H1 (cell line): ENCODE measurements at regions not wholly inside any gene's neighbourhood (a gene's known extent, or its start where the extent isn't known, plus 50 kb on each side); places are given as distances from the start of the nearest gene placed in this dataset.

Source experiments
- TF ChIP-seq, protein P1 (sequence below): fragments of 300-600 bp; sonication (generic); IDR thresholded peaks from 2 replicates; pipeline ENCODE4 v1.7.1; 2012; ENCODE audit warnings: low read length, moderate library complexity, mild to moderate bottlenecking, inconsistent platforms; ENCODE audit not compliant: insufficient replicate concordance

DNA sequence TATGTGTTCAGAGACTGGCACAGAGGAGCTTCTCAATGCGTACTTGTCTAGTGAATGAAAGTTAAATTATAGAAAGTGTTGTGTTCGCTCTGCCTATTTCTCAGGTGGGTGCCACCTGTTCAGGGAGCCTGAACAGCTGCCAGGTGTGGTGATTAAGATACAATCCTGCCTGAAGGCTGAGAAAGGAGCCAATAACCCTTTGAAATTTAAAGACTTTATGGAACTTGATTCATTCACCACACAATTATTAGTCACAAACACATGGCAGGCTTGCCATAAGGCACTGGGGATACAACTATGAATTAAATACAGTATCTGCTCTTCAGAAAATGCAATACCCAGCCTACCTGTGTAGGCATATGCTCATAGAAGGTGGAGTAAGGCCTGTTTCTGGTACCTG, 92.9 kb upstream of the AMOTL1 start (continued):
- TF ChIP-seq, protein P1, sequence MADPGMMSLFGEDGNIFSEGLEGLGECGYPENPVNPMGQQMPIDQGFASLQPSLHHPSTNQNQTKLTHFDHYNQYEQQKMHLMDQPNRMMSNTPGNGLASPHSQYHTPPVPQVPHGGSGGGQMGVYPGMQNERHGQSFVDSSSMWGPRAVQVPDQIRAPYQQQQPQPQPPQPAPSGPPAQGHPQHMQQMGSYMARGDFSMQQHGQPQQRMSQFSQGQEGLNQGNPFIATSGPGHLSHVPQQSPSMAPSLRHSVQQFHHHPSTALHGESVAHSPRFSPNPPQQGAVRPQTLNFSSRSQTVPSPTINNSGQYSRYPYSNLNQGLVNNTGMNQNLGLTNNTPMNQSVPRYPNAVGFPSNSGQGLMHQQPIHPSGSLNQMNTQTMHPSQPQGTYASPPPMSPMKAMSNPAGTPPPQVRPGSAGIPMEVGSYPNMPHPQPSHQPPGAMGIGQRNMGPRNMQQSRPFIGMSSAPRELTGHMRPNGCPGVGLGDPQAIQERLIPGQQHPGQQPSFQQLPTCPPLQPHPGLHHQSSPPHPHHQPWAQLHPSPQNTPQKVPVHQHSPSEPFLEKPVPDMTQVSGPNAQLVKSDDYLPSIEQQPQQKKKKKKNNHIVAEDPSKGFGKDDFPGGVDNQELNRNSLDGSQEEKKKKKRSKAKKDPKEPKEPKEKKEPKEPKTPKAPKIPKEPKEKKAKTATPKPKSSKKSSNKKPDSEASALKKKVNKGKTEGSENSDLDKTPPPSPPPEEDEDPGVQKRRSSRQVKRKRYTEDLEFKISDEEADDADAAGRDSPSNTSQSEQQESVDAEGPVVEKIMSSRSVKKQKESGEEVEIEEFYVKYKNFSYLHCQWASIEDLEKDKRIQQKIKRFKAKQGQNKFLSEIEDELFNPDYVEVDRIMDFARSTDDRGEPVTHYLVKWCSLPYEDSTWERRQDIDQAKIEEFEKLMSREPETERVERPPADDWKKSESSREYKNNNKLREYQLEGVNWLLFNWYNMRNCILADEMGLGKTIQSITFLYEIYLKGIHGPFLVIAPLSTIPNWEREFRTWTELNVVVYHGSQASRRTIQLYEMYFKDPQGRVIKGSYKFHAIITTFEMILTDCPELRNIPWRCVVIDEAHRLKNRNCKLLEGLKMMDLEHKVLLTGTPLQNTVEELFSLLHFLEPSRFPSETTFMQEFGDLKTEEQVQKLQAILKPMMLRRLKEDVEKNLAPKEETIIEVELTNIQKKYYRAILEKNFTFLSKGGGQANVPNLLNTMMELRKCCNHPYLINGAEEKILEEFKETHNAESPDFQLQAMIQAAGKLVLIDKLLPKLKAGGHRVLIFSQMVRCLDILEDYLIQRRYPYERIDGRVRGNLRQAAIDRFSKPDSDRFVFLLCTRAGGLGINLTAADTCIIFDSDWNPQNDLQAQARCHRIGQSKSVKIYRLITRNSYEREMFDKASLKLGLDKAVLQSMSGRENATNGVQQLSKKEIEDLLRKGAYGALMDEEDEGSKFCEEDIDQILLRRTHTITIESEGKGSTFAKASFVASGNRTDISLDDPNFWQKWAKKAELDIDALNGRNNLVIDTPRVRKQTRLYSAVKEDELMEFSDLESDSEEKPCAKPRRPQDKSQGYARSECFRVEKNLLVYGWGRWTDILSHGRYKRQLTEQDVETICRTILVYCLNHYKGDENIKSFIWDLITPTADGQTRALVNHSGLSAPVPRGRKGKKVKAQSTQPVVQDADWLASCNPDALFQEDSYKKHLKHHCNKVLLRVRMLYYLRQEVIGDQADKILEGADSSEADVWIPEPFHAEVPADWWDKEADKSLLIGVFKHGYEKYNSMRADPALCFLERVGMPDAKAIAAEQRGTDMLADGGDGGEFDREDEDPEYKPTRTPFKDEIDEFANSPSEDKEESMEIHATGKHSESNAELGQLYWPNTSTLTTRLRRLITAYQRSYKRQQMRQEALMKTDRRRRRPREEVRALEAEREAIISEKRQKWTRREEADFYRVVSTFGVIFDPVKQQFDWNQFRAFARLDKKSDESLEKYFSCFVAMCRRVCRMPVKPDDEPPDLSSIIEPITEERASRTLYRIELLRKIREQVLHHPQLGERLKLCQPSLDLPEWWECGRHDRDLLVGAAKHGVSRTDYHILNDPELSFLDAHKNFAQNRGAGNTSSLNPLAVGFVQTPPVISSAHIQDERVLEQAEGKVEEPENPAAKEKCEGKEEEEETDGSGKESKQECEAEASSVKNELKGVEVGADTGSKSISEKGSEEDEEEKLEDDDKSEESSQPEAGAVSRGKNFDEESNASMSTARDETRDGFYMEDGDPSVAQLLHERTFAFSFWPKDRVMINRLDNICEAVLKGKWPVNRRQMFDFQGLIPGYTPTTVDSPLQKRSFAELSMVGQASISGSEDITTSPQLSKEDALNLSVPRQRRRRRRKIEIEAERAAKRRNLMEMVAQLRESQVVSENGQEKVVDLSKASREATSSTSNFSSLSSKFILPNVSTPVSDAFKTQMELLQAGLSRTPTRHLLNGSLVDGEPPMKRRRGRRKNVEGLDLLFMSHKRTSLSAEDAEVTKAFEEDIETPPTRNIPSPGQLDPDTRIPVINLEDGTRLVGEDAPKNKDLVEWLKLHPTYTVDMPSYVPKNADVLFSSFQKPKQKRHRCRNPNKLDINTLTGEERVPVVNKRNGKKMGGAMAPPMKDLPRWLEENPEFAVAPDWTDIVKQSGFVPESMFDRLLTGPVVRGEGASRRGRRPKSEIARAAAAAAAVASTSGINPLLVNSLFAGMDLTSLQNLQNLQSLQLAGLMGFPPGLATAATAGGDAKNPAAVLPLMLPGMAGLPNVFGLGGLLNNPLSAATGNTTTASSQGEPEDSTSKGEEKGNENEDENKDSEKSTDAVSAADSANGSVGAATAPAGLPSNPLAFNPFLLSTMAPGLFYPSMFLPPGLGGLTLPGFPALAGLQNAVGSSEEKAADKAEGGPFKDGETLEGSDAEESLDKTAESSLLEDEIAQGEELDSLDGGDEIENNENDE: no peak
